Neural progenitor cell (in vitro differentiated cells): ENCODE measurements at regions not wholly inside any gene's neighbourhood (a gene's known extent, or its start where the extent isn't known, plus 50 kb on each side); places are given as distances from the start of the nearest gene placed in this dataset.
"Not testable (repeated sequence)": the region's sequence is repeated elsewhere in the genome, so short reads cannot be mapped to it uniquely, and the experiment has no call there.

Source experiments
- DNase-seq: peaks from one replicate; pipeline ENCODE4 v3.0.0-alpha.2; 2016; ENCODE audit warnings: low spot score
- H2AFZ ChIP-seq: fragments of 200-600 bp; sonication (generic); replicated peaks from 2 replicates; pipeline ENCODE4 v1.6.1; 2016; ENCODE audit warnings: antibody characterized with exemption
- H3F3A ChIP-seq: fragments of 200-600 bp; sonication (generic); 2 replicates; pipeline ENCODE4 v1.6.1; 2016; ENCODE audit warnings: antibody characterized with exemption, low read depth
- H3K27ac ChIP-seq: fragments of 200-600 bp; sonication (generic); 2 replicates; pipeline ENCODE4 v1.5.1; 2016; ENCODE audit warnings: mild to moderate bottlenecking
- H3K27me3 ChIP-seq: fragments of 200-600 bp; sonication (generic); 2 replicates; pipeline ENCODE4 v1.6.1; 2016; ENCODE audit warnings: mild to moderate bottlenecking, moderate library complexity
- H3K36me3 ChIP-seq: fragments of 200-600 bp; sonication (generic); 2 replicates; pipeline ENCODE4 v1.5.1; 2016
- H3K4me1 ChIP-seq: fragments of 200-600 bp; sonication (generic); 2 replicates; pipeline ENCODE4 v1.6.1; 2016; ENCODE audit warnings: mixed run types
- H3K4me2 ChIP-seq: fragments of 200-600 bp; sonication (generic); 2 replicates; pipeline ENCODE4 v1.6.1; 2016
- H3K4me3 ChIP-seq: fragments of 200-600 bp; sonication (generic); 2 replicates; pipeline ENCODE4 v1.5.1; 2016
- H3K79me2 ChIP-seq: fragments of 200-600 bp; sonication (generic); 2 replicates; pipeline ENCODE4 v1.6.1; 2016; ENCODE audit warnings: low read depth
- H3K9ac ChIP-seq: fragments of 200-600 bp; sonication (generic); 2 replicates; pipeline ENCODE4 v1.6.1; 2016
- H3K9me3 ChIP-seq: fragments of 200-600 bp; sonication (generic); 2 replicates; pipeline ENCODE4 v1.5.1; 2016; ENCODE audit warnings: low read depth
- H4K20me1 ChIP-seq: fragments of 200-600 bp; sonication (generic); 2 replicates; pipeline ENCODE4 v1.6.1; 2016; ENCODE audit warnings: low read depth
- H3K27ac Mint-ChIP-seq: 3 replicates; pipeline ENCODE4 v1.8.0; 2021; ENCODE audit warnings: mixed read lengths
- H3K27me3 Mint-ChIP-seq: 2 replicates; pipeline ENCODE4 v1.8.0; 2022; ENCODE audit warnings: low read depth, mild to moderate bottlenecking, inconsistent platforms, moderate library complexity, mixed read lengths; ENCODE audit not compliant: insufficient read depth
- H3K36me3 Mint-ChIP-seq: 3 replicates; pipeline ENCODE4 v1.8.0; 2021; ENCODE audit warnings: mixed read lengths
- H3K4me1 Mint-ChIP-seq: 3 replicates; pipeline ENCODE4 v1.8.0; 2021; ENCODE audit warnings: mixed read lengths
- H3K4me3 Mint-ChIP-seq: 3 replicates; pipeline ENCODE4 v1.8.0; 2021; ENCODE audit warnings: mild to moderate bottlenecking, moderate library complexity, mixed read lengths
- H3K9me3 Mint-ChIP-seq: 3 replicates; pipeline ENCODE4 v1.8.0; 2020; ENCODE audit warnings: mixed read lengths
- EZH2 ChIP-seq: fragments of 200-600 bp; sonication (generic); IDR thresholded peaks from 2 replicates; pipeline ENCODE4 v1.6.1; 2017; ENCODE audit warnings: antibody characterized with exemption, mild to moderate bottlenecking, moderate library complexity
- EZH2phosphoT487 ChIP-seq: fragments of 200-600 bp; sonication (generic); IDR thresholded peaks from 2 replicates; pipeline ENCODE4 v1.6.1; 2017; ENCODE audit warnings: antibody characterized with exemption
- TF ChIP-seq, protein P1 (sequence below): fragments of 200-600 bp; sonication (generic); IDR thresholded peaks from 2 replicates; pipeline ENCODE4 v1.5.1; 2017; ENCODE audit warnings: antibody characterized with exemption, mild to moderate bottlenecking

DNA sequence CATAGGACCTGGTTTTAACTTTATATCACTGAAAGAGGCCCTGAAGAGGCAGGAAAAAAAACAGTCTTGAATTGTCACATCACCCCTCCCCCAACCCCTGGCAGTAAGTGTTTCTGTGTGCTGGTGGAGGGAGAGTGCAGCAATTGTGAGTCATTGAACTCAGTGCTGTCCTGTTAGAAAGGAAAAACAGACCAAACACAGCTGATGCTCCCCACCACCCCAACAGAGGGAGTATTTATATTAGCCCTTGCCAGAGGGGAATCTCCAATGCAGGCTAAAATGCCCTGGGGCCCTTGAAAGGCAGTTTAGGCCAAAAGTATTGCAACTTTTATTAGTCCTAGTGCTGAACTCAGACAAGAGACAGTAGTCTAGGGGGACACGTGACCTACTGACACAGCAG is 197.8 kb upstream of the AGTR2 start:
- no peak for TF ChIP-seq EZH2
- TF ChIP-seq, protein P1, sequence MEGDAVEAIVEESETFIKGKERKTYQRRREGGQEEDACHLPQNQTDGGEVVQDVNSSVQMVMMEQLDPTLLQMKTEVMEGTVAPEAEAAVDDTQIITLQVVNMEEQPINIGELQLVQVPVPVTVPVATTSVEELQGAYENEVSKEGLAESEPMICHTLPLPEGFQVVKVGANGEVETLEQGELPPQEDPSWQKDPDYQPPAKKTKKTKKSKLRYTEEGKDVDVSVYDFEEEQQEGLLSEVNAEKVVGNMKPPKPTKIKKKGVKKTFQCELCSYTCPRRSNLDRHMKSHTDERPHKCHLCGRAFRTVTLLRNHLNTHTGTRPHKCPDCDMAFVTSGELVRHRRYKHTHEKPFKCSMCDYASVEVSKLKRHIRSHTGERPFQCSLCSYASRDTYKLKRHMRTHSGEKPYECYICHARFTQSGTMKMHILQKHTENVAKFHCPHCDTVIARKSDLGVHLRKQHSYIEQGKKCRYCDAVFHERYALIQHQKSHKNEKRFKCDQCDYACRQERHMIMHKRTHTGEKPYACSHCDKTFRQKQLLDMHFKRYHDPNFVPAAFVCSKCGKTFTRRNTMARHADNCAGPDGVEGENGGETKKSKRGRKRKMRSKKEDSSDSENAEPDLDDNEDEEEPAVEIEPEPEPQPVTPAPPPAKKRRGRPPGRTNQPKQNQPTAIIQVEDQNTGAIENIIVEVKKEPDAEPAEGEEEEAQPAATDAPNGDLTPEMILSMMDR, result no peak
- no peak for TF ChIP-seq EZH2phosphoT487
- peak overlapping the region; percentile 77 for H2AFZ ChIP-seq
- H3K4me1 ChIP-seq, result no peaks in the 10 kb centered on the region
- peaks cover 9% of the 10 kb centered on the region for H3F3A ChIP-seq
- no peak overlapping the region for H3K9ac ChIP-seq
- H4K20me1 ChIP-seq, result no peaks in the 10 kb centered on the region
- Mint-ChIP-seq H3K36me3 (no peaks in the 10 kb centered on the region), H3K4me1 (peaks cover 5% of the 10 kb centered on the region), H3K4me3 (no peak overlapping the region), H3K27ac (peak overlapping the region; percentile 54), H3K27me3 (peaks cover 2% of the 10 kb centered on the region), H3K9me3 (peaks cover 4% of the 10 kb centered on the region)
- H3K4me3 ChIP-seq, result no peak overlapping the region
- H3K79me2 ChIP-seq, result peaks cover 15% of the 10 kb centered on the region
- DNase-seq, result no peak
- H3K27me3 ChIP-seq, result no peaks in the 10 kb centered on the region
- no peak overlapping the region for H3K27ac ChIP-seq
- no peaks in the 10 kb centered on the region for H3K36me3 ChIP-seq
- H3K4me2 ChIP-seq, result no peak overlapping the region
- H3K9me3 ChIP-seq, result no peaks in the 10 kb centered on the region

DNA sequence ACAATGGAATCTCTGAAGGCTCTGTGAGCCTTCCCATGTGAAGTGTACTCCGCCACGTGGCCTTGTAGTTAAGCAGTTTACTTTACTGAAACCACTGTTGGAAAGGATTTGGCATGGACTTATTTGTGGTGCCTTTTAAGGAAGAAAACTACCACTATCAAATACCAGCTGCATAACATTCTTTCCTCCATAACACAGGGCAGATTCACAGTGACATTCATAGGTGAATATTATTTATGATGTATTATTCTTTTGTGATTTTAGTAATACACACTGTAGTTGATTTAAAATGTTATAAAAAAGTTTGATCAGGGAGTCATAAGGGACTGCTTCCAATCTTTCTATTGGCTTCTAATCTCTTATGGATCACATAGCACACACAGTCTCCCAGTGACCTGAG is 192.5 kb upstream of the AGTR2 start:
- H3K9ac ChIP-seq, result no peak overlapping the region
- no peaks in the 10 kb centered on the region for H4K20me1 ChIP-seq
- H3K27ac ChIP-seq, result no peak overlapping the region
- no peak overlapping the region for H3K4me3 Mint-ChIP-seq
- no peak overlapping the region for H2AFZ ChIP-seq
- no peak for DNase-seq
- no peaks in the 10 kb centered on the region for H3K79me2 ChIP-seq
- no peak overlapping the region for H3K4me3 ChIP-seq
- peaks cover 4% of the 10 kb centered on the region for H3K9me3 Mint-ChIP-seq
- H3K9me3 ChIP-seq, result no peaks in the 10 kb centered on the region
- H3K36me3 ChIP-seq, result no peaks in the 10 kb centered on the region
- no peaks in the 10 kb centered on the region for H3F3A ChIP-seq
- no peaks in the 10 kb centered on the region for H3K36me3 Mint-ChIP-seq
- H3K4me2 ChIP-seq, result no peak overlapping the region
- H3K27me3 Mint-ChIP-seq, result peaks cover 5% of the 10 kb centered on the region
- H3K4me1 Mint-ChIP-seq, result no peaks in the 10 kb centered on the region
- no peak for TF ChIP-seq EZH2
- TF ChIP-seq, protein P1, result no peak
- TF ChIP-seq EZH2phosphoT487, result no peak
- no peak overlapping the region for H3K27ac Mint-ChIP-seq
- H3K27me3 ChIP-seq, result no peaks in the 10 kb centered on the region
- H3K4me1 ChIP-seq, result no peaks in the 10 kb centered on the region

DNA sequence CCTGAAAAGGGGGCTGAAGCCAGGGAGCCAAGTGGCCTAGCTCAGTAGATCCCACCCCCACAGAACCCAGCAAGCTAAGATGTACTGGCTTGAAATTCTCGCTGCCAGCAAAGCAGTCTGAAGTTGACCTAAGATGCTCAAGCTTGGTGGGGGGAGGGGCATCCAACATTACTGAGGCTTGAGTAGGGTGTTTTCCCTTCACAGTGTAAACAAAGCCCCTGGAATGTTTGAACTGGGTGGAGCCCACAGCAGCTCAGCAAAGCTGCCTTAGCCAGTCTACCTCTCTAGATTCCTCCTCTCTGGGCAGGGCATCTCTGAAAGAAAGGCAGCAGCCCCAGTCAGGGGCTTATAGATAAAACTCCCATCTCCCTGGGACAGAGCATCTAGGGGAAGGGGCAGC is 187.4 kb upstream of the AGTR2 start:
- peak overlapping the region; percentile 31 for H3K4me2 ChIP-seq
- not testable (repeated sequence) for H3K9ac ChIP-seq, H3K9me3 Mint-ChIP-seq, H3K79me2 ChIP-seq, H3F3A ChIP-seq, H3K27me3 ChIP-seq, H3K36me3 ChIP-seq, H4K20me1 ChIP-seq, H3K4me3 ChIP-seq, H3K36me3 Mint-ChIP-seq, H3K4me1 Mint-ChIP-seq, H3K9me3 ChIP-seq, H3K4me1 ChIP-seq, H3K27ac ChIP-seq, H3K4me3 Mint-ChIP-seq, H3K27me3 Mint-ChIP-seq, H3K27ac Mint-ChIP-seq
- DNase-seq, result peak; percentile 74
- H2AFZ ChIP-seq, result peak overlapping the region; percentile 63

DNA sequence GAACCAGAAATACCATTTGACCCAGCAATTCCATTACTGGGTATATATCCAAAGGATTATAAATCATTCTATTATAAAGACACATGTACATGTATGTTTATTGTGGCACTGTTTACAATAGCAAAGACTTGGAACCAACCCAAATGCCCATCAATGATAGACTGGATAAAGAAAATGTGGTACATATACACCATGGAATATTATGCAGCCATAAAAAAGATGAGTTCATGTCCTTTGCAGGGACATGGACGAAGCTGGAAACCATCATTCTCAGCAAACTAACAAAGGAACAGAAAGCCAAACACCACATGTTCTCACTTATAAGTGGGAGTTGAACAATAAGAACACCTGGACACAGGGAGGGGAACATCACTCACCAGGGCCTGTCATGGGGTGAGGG is 183.1 kb upstream of the AGTR2 start:
- H4K20me1 ChIP-seq, H3K4me1 Mint-ChIP-seq, DNase-seq, H3K36me3 ChIP-seq, H3K4me3 ChIP-seq, H3K4me1 ChIP-seq, H3K27me3 ChIP-seq, H3K27ac ChIP-seq, H3F3A ChIP-seq, H2AFZ ChIP-seq, H3K27me3 Mint-ChIP-seq, H3K9ac ChIP-seq, H3K27ac Mint-ChIP-seq, H3K4me2 ChIP-seq, H3K36me3 Mint-ChIP-seq, H3K9me3 ChIP-seq, H3K79me2 ChIP-seq, H3K4me3 Mint-ChIP-seq, H3K9me3 Mint-ChIP-seq: not testable (repeated sequence)
